Inflammatory macrophage treated with lipopolysaccharide for 4 hours (primary cell): ENCODE measurements at regions not wholly inside any gene's neighbourhood (a gene's known extent, or its start where the extent isn't known, plus 50 kb on each side); places are given as distances from the start of the nearest gene placed in this dataset.

Source experiments
- DNase-seq: peaks from one replicate; pipeline ENCODE4 v3.0.0-alpha.2; 2020

GRCh38 chr4:176525576-176525975 is 205.8 kb downstream of the SPCS3 start:
- no peak for DNase-seq

- no peak for DNase-seq
Measured at GRCh38 chr4:176526704-176527103, 206.9 kb downstream of the SPCS3 start.

- DNase-seq: no peak
Measured at GRCh38 chr4:176529574-176529973, 209.8 kb downstream of the SPCS3 start.

- no peak for DNase-seq
Measured at GRCh38 chr4:176533159-176533558, 213.4 kb downstream of the SPCS3 start.

- DNase-seq: no peak
Measured at GRCh38 chr4:176534566-176534965, 214.8 kb downstream of the SPCS3 start.

GRCh38 chr4:176538217-176538925 is 218.6 kb downstream of the SPCS3 start:
- no peak for DNase-seq

GRCh38 chr4:176539091-176539784 is 219.5 kb downstream of the SPCS3 start:
- no peak for DNase-seq

- no peak for DNase-seq
Measured at GRCh38 chr4:176539785-176540175, 220.0 kb downstream of the SPCS3 start.

- no peak for DNase-seq
Measured at GRCh38 chr4:176540814-176541213, 221.0 kb downstream of the SPCS3 start.

GRCh38 chr4:176545872-176546271 is 226.1 kb downstream of the SPCS3 start:
- peak; percentile 4 for DNase-seq

- no peak for DNase-seq
Measured at GRCh38 chr4:176546975-176547374, 227.2 kb downstream of the SPCS3 start.

- no peak for DNase-seq
Measured at GRCh38 chr4:176548571-176548970, 228.8 kb downstream of the SPCS3 start.

- no peak for DNase-seq
Measured at GRCh38 chr4:176549161-176549865, 229.5 kb downstream of the SPCS3 start.

GRCh38 chr4:176558661-176559060 is 234.1 kb downstream of the VEGFC start:
- DNase-seq: no peak

GRCh38 chr4:176561368-176561767 is 231.4 kb downstream of the VEGFC start:
- no peak for DNase-seq

GRCh38 chr4:176563591-176563990 is 229.1 kb downstream of the VEGFC start:
- DNase-seq: no peak

- no peak for DNase-seq
Measured at GRCh38 chr4:176565049-176565448, 227.7 kb downstream of the VEGFC start.

- DNase-seq: no peak
Measured at GRCh38 chr4:176566769-176567168, 226.0 kb downstream of the VEGFC start.

- DNase-seq: no peak
Measured at GRCh38 chr4:176568238-176568637, 224.5 kb downstream of the VEGFC start.

GRCh38 chr4:176569301-176569700 is 223.4 kb downstream of the VEGFC start:
- no peak for DNase-seq

GRCh38 chr4:176571206-176571605 is 221.5 kb downstream of the VEGFC start:
- no peak for DNase-seq

GRCh38 chr4:176575141-176575730 is 217.5 kb downstream of the VEGFC start:
- no peak for DNase-seq

GRCh38 chr4:176579226-176579625 is 213.5 kb downstream of the VEGFC start:
- DNase-seq: no peak

GRCh38 chr4:176583278-176583677 is 209.4 kb downstream of the VEGFC start:
- no peak for DNase-seq
